HG02763 (cell line): ENCODE measurements at regions not wholly inside any gene's neighbourhood (a gene's known extent, or its start where the extent isn't known, plus 50 kb on each side); places are given as distances from the start of the nearest gene placed in this dataset.

Experiments
- ATAC-seq: cut with Tn5 transposase; IDR thresholded peaks from one replicate; pipeline ENCODE4 v1.9.1; 2021; ENCODE audit warnings: mild to moderate bottlenecking, moderate library complexity; ENCODE audit not compliant: unreplicated experiment

GRCh38 chr13:110965038-110965754 is 50.3 kb upstream of the ANKRD10 start:
- peak; percentile 88 for ATAC-seq
